ENCODE measurements at regions not wholly inside any gene's neighbourhood (a gene's known extent, or its start where the extent isn't known, plus 50 kb on each side); places are given as distances from the start of the nearest gene placed in this dataset.

- H3K9me3 ChIP-seq, result peaks cover 0 to 10% of the 10 kb centered on the region in 2 donors
- no peak overlapping the region for H3K27ac ChIP-seq
- TF ChIP-seq CTCF (IDR thresholded peaks at IDR 0.05), result no peak
- H3K36me3 ChIP-seq, result no peaks in the 10 kb centered on the region
- no peaks in the 10 kb centered on the region for H3K27me3 ChIP-seq
- DNase-seq (ENCODE audit: low spot score), result no peak
- H3K4me3 ChIP-seq, result no peak overlapping the region
- no peaks in the 10 kb centered on the region for H3K4me1 ChIP-seq
Measured at GRCh38 chr20:11315525-11315924, 602.2 kb upstream of the BTBD3 start.

- no peaks in the 10 kb centered on the region for H3K4me1 ChIP-seq
- no peak overlapping the region for H3K27ac ChIP-seq
- no peaks in the 10 kb centered on the region for H3K27me3 ChIP-seq
- no peaks in the 10 kb centered on the region for H3K36me3 ChIP-seq
- no peak overlapping the region for H3K4me3 ChIP-seq
- peaks cover 0 to 10% of the 10 kb centered on the region in 2 donors for H3K9me3 ChIP-seq
- no peak for DNase-seq (ENCODE audit: low spot score)
- TF ChIP-seq CTCF (IDR thresholded peaks at IDR 0.05), result no peak
Measured at GRCh38 chr20:11316244-11316643, 601.4 kb upstream of the BTBD3 start.

GRCh38 chr20:11320033-11320432 lies 597.7 kb upstream of the BTBD3 start:
- Histone ChIP-seq H3K4me1 (no peaks in the 10 kb centered on the region), H3K27me3 (no peaks in the 10 kb centered on the region), H3K36me3 (no peaks in the 10 kb centered on the region), H3K27ac (no peak overlapping the region), H3K4me3 (no peak overlapping the region), H3K9me3 (peaks cover 0 to 10% of the 10 kb centered on the region in 2 donors)
- no peak for TF ChIP-seq CTCF (IDR thresholded peaks at IDR 0.05)
- DNase-seq (ENCODE audit: low spot score), result no peak

GRCh38 chr20:11323816-11324215 lies 593.9 kb upstream of the BTBD3 start:
- H3K36me3 ChIP-seq, result no peaks in the 10 kb centered on the region
- no peak overlapping the region for H3K4me3 ChIP-seq
- no peaks in the 10 kb centered on the region for H3K4me1 ChIP-seq
- no peak for DNase-seq (ENCODE audit: low spot score)
- no peak overlapping the region for H3K27ac ChIP-seq
- H3K9me3 ChIP-seq, result no peaks in the 10 kb centered on the region
- TF ChIP-seq CTCF (IDR thresholded peaks at IDR 0.05), result no peak
- H3K27me3 ChIP-seq, result no peaks in the 10 kb centered on the region

- DNase-seq (ENCODE audit: low spot score), result no peak
- no peak overlapping the region for H3K27ac ChIP-seq
- TF ChIP-seq CTCF (IDR thresholded peaks at IDR 0.05), result no peak
- H3K4me1 ChIP-seq, result no peaks in the 10 kb centered on the region
- H3K9me3 ChIP-seq, result no peaks in the 10 kb centered on the region
- H3K36me3 ChIP-seq, result no peaks in the 10 kb centered on the region
- H3K4me3 ChIP-seq, result no peak overlapping the region
- H3K27me3 ChIP-seq, result no peaks in the 10 kb centered on the region
Measured at GRCh38 chr20:11324990-11325389, 592.7 kb upstream of the BTBD3 start.

GRCh38 chr20:11328839-11329238 lies 588.9 kb upstream of the BTBD3 start:
- H3K36me3 ChIP-seq, result no peaks in the 10 kb centered on the region
- H3K4me1 ChIP-seq, result no peaks in the 10 kb centered on the region
- H3K9me3 ChIP-seq, result no peaks in the 10 kb centered on the region
- H3K4me3 ChIP-seq, result no peak overlapping the region
- no peak overlapping the region for H3K27ac ChIP-seq
- no peak for DNase-seq (ENCODE audit: low spot score)
- H3K27me3 ChIP-seq, result no peaks in the 10 kb centered on the region
- TF ChIP-seq CTCF (IDR thresholded peaks at IDR 0.05), result no peak

Data from right atrium auricular region (tissue), 2 donors.